CD4-positive, alpha-beta T cell treated with Interleukin-10 for 1 hour (primary cell): ENCODE measurements at regions not wholly inside any gene's neighbourhood (a gene's known extent, or its start where the extent isn't known, plus 50 kb on each side); places are given as distances from the start of the nearest gene placed in this dataset.
A peak's percentile ranks its signal among the peaks of the same experiment; 100 is the strongest.

Source experiments
- DNase-seq: peaks from one replicate; pipeline ENCODE4 v3.0.0-alpha.2; 2020

- DNase-seq: no peak
These were observed 52.4 kb upstream of the UPP2 start for GRCh38 chr2:158049129-158049855.

GRCh38 chr2:158048327-158048726, 53.3 kb upstream of the UPP2 start:
- no peak for DNase-seq

GRCh38 chr2:158047156-158047611, 54.5 kb upstream of the UPP2 start:
- DNase-seq: no peak

GRCh38 chr2:158046121-158046880, 55.4 kb upstream of the UPP2 start:
- no peak for DNase-seq

- DNase-seq: no peak
These were observed 56.3 kb upstream of the UPP2 start for GRCh38 chr2:158045362-158045761.

GRCh38 chr2:158043181-158043948, 58.3 kb upstream of the UPP2 start:
- no peak for DNase-seq

GRCh38 chr2:158042666-158043065, 59.0 kb upstream of the UPP2 start:
- DNase-seq: no peak

GRCh38 chr2:158042245-158042644, 59.4 kb upstream of the UPP2 start:
- no peak for DNase-seq

GRCh38 chr2:158041400-158041799, 60.3 kb upstream of the UPP2 start:
- DNase-seq: no peak

- no peak for DNase-seq
These were observed 62.8 kb upstream of the UPP2 start for GRCh38 chr2:158038901-158039300.

- peak; percentile 28 for DNase-seq
These were observed 67.3 kb upstream of the UPP2 start for GRCh38 chr2:158034198-158034866.

- DNase-seq: no peak
These were observed 70.3 kb upstream of the UPP2 start for GRCh38 chr2:158031371-158031770.

GRCh38 chr2:158025255-158025996, 76.2 kb upstream of the UPP2 start:
- DNase-seq: no peak

GRCh38 chr2:158024288-158024898, 77.3 kb upstream of the UPP2 start:
- peak; percentile 52 for DNase-seq

- no peak for DNase-seq
These were observed 78.8 kb upstream of the UPP2 start for GRCh38 chr2:158022888-158023287.

- DNase-seq: no peak
These were observed 80.5 kb upstream of the UPP2 start for GRCh38 chr2:158021226-158021625.

GRCh38 chr2:158015428-158016076, 86.1 kb upstream of the UPP2 start:
- DNase-seq: peak; percentile 5

GRCh38 chr2:158013891-158014290, 87.8 kb upstream of the UPP2 start:
- no peak for DNase-seq

- DNase-seq: no peak
These were observed 90.5 kb upstream of the UPP2 start for GRCh38 chr2:158011055-158011771.

GRCh38 chr2:158009399-158009798, 92.3 kb upstream of the UPP2 start:
- DNase-seq: no peak
